Upper lobe of right lung (tissue), 1 donor: ENCODE measurements at regions not wholly inside any gene's neighbourhood (a gene's known extent, or its start where the extent isn't known, plus 50 kb on each side); places are given as distances from the start of the nearest gene placed in this dataset.

Experiments
- ATAC-seq: fragments of 200-7000 bp; cut with Tn5 transposase; one replicate; pipeline ENCODE4 v1.9.1; 2020; ENCODE audit warnings: mild to moderate bottlenecking, moderate library complexity
- DNase-seq: peaks from one replicate; pipeline ENCODE4 v3.0.0-alpha.2; 2020
- H3K27ac ChIP-seq: fragments of 200-600 bp; one replicate; pipeline ENCODE4 v1.8.0; 2022
- H3K27me3 ChIP-seq: fragments of 200-600 bp; one replicate; pipeline ENCODE4 v1.8.0; 2022; ENCODE audit warnings: mild to moderate bottlenecking
- H3K36me3 ChIP-seq: fragments of 200-600 bp; one replicate; pipeline ENCODE4 v1.8.0; 2022
- H3K4me1 ChIP-seq: fragments of 200-600 bp; one replicate; pipeline ENCODE4 v1.8.0; 2022
- H3K4me3 ChIP-seq: fragments of 200-600 bp; one replicate; pipeline ENCODE4 v1.8.0; 2022; ENCODE audit warnings: mild to moderate bottlenecking
- H3K9me3 ChIP-seq: fragments of 200-600 bp; one replicate; pipeline ENCODE4 v1.8.0; 2022
- CTCF ChIP-seq: fragments of 200-600 bp; IDR thresholded peaks from one replicate; pipeline ENCODE4 v1.8.0; 2022; ENCODE audit warnings: antibody characterized with exemption
- intact Hi-C: fragments of 100-400 bp; cut with DNase I; formaldehyde crosslinking; loops from one replicate; pipeline ENCODE4 v1.11.0; 2022
- donor health status: DM: no; HTN: yes; CAD: no; lungs with severe emphysema.

GRCh38 chr2:8361930-8362329, 319.9 kb upstream of the ID2 start:
- intact Hi-C loops, result no loop called here

GRCh38 chr2:8363161-8363560, 318.7 kb upstream of the ID2 start:
- TF ChIP-seq CTCF, result no peak
- no peaks in the 10 kb centered on the region for H3K36me3 ChIP-seq
- intact Hi-C loops, result no loop called here
- ATAC-seq (no peak), DNase-seq (no peak)
- no peaks in the 10 kb centered on the region for H3K27me3 ChIP-seq
- no peak overlapping the region for H3K4me3 ChIP-seq
- H3K4me1 ChIP-seq, result no peaks in the 10 kb centered on the region
- no peaks in the 10 kb centered on the region for H3K9me3 ChIP-seq
- H3K27ac ChIP-seq, result no peak overlapping the region

More at GRCh38 chr2:8361930-8362329, 319.9 kb upstream of the ID2 start:
- Histone ChIP-seq H3K27me3 (no peaks in the 10 kb centered on the region), H3K9me3 (no peaks in the 10 kb centered on the region), H3K4me1 (no peaks in the 10 kb centered on the region), H3K4me3 (no peak overlapping the region), H3K36me3 (no peaks in the 10 kb centered on the region), H3K27ac (no peak overlapping the region)
- ATAC-seq (no peak), DNase-seq (no peak)
- no peak for TF ChIP-seq CTCF

- H3K36me3 ChIP-seq, result no peaks in the 10 kb centered on the region
- H3K27me3 ChIP-seq, result no peaks in the 10 kb centered on the region
- DNase-seq (no peak), ATAC-seq (no peak)
- no peaks in the 10 kb centered on the region for H3K4me1 ChIP-seq
- TF ChIP-seq CTCF, result no peak
- no peak overlapping the region for H3K4me3 ChIP-seq
- intact Hi-C loops, result no loop called here
- no peaks in the 10 kb centered on the region for H3K9me3 ChIP-seq
- H3K27ac ChIP-seq, result no peak overlapping the region
Observed at GRCh38 chr2:8364668-8365067, 317.2 kb upstream of the ID2 start.

- Histone ChIP-seq H3K9me3 (no peaks in the 10 kb centered on the region), H3K27ac (no peak overlapping the region), H3K4me3 (no peak overlapping the region), H3K36me3 (no peaks in the 10 kb centered on the region), H3K27me3 (no peaks in the 10 kb centered on the region), H3K4me1 (no peaks in the 10 kb centered on the region)
- DNase-seq (no peak), ATAC-seq (no peak)
- intact Hi-C loops, result no loop called here
- TF ChIP-seq CTCF, result no peak
Observed at GRCh38 chr2:8365331-8365910, 316.4 kb upstream of the ID2 start.

GRCh38 chr2:8367833-8368232, 314.0 kb upstream of the ID2 start:
- no peak for DNase-seq
- intact Hi-C loops, result no loop called here
- Histone ChIP-seq H3K4me3 (no peak overlapping the region), H3K27me3 (no peaks in the 10 kb centered on the region), H3K9me3 (no peaks in the 10 kb centered on the region), H3K27ac (no peak overlapping the region), H3K36me3 (no peaks in the 10 kb centered on the region), H3K4me1 (no peaks in the 10 kb centered on the region)
- TF ChIP-seq CTCF, result no peak
- no peak for ATAC-seq

GRCh38 chr2:8368463-8368862, 313.4 kb upstream of the ID2 start:
- no peak for TF ChIP-seq CTCF
- ATAC-seq, result no peak

More at GRCh38 chr2:8368463-8368862, 313.4 kb upstream of the ID2 start:
- intact Hi-C loops, result no loop called here
- Histone ChIP-seq H3K36me3 (no peaks in the 10 kb centered on the region), H3K27ac (no peak overlapping the region), H3K27me3 (no peaks in the 10 kb centered on the region), H3K4me3 (no peak overlapping the region), H3K4me1 (no peaks in the 10 kb centered on the region), H3K9me3 (no peaks in the 10 kb centered on the region)
- DNase-seq, result no peak
